ENCODE measurements at regions not wholly inside any gene's neighbourhood (a gene's known extent, or its start where the extent isn't known, plus 50 kb on each side); places are given as distances from the start of the nearest gene placed in this dataset.

DNA sequence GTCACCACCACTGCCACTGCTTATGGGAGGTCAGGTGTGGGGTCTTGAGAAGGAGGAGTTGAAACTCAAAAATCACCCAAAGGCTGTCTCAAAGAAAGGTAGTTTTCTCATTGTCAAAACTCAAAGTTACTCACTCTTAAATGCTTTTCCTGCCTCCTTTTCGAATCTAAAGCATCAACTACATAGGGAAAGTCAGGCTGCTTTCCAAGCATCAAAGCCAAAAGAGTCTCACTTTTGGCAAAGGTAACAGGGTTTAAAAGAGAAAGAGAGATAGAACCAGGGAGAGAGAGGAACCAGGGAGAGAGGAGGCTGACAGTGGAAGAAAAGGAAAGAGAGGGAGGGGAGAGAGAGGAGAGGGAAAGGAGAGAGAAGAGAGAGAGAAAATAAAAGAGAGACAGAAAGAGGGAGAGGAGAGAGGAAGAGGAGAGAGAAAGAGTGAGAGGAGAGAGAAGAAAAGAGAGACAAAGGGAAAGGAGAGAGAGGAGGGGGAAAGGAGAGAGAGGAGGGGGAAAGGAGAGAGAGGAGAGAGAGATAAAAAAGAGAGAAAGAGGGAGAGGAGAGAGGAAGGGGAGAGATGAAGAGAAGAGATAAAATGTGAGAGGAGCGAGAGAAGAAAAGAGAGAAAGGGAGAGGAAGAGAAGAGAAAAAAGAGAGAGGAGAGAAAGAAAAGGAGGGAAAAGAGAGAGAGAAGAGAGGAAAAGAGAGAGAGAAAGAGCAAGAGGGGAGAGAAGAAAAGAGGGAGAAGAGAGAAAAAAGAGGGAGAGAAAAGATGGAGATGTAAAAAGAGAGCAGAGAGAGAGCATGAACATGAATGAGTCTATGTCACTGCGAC lies 262.0 kb upstream of the TSHZ3 start:
- DNase-seq, result no peak

DNA sequence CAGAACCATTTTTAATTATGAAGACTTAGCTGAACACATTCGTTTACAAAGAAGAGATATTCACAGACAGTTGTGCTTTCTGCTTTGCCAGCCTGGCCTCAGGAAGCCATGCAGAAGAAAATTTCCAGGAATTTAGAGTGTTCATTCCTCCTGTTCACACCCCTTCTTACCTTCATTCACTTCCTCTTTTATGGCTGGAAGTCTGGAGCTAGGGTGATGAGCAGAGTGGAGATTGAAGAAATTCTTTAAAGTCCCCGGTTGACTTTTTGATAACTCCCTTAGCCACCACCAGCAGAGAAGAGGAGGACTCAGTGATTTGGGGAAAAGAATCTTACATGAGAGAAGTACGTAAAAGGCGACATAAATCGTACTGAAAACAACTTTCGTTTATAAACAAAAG lies 263.6 kb upstream of the TSHZ3 start:
- no peak for DNase-seq

- DNase-seq, result no peak
Observed at GRCh38 chr19:31613683-31614219, 264.5 kb upstream of the TSHZ3 start.

- no peak for DNase-seq
Observed at GRCh38 chr19:31616031-31616430, 266.8 kb upstream of the TSHZ3 start.

DNA sequence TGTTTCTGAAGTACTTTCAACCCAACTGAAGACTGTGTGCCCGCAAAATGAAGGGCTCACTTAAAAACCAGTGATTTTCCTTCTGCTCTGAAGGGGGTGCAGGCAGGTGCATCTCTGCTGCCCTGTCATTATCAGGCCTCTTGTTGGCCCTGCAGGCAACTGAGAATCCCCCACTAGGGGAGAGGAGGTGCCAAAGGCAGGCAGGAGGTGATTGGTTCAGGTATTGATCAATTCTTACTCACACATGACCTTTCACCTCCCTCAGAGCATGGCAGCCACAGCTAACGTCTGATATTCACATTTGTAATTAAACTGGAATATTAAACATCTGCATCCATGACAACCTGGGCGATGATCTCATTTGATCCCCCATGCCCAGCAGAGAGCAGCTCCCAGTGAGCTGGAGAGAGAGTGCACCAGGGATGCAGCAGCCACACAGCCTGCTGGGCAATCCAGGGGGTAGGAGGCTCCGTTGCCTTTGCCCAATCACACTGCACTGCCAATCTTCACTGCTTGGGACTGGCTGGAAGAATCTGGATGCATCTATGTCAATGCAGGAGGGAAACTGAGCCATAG lies 267.9 kb upstream of the TSHZ3 start:
- no peak for DNase-seq

GRCh38 chr19:31625056-31625455 lies 275.8 kb upstream of the TSHZ3 start:
- DNase-seq, result no peak

GRCh38 chr19:31625575-31625974 lies 276.3 kb upstream of the TSHZ3 start:
- DNase-seq, result no peak

- DNase-seq, result no peak
Observed at GRCh38 chr19:31626941-31627340, 277.7 kb upstream of the TSHZ3 start.

- DNase-seq, result no peak
Observed at GRCh38 chr19:31627620-31628365, 278.6 kb upstream of the TSHZ3 start.

GRCh38 chr19:31629579-31630363 lies 280.5 kb upstream of the TSHZ3 start:
- DNase-seq, result no peak

GRCh38 chr19:31633014-31633413 lies 283.8 kb upstream of the TSHZ3 start:
- DNase-seq, result no peak

DNA sequence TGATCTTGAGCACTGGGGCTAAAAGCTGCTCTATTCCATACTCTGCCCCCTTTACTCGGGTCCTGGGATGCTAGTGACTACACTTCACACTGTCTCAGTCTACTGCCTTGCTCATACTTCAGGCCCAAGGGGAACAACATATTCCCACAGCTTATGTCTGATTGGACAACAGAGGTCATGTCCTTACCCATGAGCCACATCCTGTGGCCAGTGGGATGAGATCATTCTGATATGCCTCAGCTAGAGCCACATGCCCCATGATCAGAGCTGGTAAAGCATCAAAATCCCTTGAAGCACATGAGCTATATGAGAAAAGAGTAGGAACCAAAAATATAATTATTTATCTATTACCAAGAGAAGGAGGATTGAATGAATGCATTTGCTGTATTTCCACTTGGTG lies 290.1 kb upstream of the TSHZ3 start:
- DNase-seq, result no peak

DNA sequence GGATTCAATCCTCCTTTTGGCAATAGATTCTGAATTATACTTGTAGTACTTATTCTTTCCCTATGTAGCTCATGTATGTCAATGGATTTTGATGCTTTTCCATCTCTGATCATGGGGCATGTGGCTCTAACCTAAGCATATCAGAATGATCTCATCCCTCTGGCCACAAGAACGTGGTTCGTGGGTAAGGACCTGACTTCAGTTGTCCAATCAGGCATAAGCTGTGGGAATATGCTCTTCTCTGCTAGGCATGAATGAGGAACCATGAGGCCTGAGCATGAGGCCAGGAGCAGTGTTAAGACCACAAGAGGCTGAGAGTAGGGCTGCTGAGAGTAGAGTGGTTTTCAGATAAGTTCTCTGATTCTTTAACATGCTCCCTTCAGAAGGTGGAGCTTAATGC lies 292.4 kb upstream of the TSHZ3 start:
- no peak for DNase-seq

DNA sequence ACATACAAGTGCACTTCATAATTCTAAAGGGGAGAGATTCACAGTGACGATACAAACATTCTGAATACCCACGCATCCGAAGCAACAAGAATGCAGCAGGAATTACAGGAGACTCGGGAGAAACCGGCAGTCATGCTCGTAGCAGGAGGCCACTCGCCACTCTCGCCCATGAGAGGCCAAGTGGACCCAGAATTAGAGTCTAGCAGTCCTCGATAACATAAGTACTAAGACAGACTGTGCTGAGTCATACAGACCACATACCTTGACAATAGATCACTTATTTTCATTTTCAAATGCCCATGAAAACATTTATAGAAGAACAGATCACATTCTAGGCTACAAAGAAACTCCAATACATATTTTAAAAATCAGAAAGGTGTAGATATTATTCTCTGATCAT lies 299.1 kb upstream of the TSHZ3 start:
- DNase-seq, result no peak

GRCh38 chr19:31656507-31656906 lies 307.3 kb upstream of the TSHZ3 start:
- no peak for DNase-seq

DNA sequence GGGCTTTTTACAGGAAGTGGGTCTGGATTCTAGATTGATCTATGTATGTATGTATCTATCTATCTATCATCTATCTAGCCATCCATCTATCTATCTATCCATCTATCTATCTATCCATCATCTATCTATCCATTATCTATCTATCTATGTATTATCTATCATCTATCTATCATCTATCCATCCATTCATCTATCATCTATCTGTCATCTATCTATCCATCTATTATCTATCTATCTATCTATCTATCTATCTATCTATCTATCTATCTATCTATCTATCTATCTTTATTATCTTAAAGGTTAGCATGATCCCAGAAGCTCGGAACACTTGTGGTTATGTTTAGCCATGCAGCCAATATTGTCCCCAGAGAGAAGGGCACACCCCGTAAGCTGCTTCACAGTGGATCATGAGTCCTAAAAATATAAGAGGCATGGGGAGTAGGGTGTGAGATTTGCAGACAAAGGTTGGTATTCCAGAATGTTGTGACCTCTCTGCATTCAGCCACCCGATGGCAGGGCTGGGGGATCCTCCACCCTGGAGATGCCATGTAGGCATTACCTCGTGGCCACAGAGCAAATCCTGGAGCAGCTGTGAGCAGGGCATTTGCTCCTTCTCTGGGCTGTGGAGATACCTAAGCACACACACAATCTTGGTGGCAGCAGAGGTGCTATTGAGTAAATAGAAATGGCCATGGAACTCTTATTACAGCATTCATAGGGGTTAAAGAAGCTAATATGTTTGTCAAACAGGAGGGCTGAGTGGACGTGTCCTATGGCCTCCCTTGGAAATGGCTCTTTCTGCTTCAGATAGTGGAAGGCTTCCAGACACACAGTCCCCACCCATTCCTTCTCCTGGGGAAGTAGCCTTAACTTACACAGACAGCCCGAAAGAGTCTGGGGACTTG lies 310.0 kb upstream of the TSHZ3 start:
- no peak for DNase-seq

DNA sequence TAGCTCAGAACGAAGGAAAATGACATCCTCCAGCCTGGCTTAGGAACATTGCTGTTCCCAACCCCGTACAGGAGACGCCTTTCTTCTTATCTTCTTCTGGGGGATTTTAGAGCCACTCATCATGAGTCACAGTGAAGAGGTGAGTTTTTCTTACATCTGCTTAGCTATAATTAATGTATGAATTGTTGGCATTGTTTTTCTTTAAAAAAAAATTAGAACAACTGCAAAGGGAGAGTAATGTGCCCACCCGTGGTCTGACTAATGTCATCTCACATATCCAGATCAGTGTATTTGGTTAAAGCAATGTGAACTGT lies 310.6 kb upstream of the TSHZ3 start:
- no peak for DNase-seq

DNA sequence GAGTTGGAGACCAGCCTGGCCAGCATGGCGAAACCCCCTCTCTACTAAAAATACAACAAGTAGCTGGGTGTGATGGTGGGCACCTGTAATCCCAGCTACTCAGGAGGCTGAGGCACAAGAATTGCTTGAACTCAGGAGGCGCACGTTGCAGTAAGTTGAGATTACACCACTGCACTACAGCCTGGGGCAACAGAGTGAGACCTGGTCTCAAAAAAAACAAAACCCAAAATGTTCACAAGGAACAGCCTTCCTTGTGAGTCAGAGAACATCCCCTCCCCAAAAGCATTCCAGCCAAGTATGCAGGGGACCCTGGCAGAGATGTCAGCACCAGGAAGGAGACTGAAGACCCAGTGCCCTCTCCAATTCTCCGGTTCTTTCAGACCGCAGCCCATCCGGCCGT lies 314.9 kb upstream of the TSHZ3 start:
- DNase-seq, result no peak

- no peak for DNase-seq
Observed at GRCh38 chr19:31664997-31665396, 315.8 kb upstream of the TSHZ3 start.

- DNase-seq, result no peak
Observed at GRCh38 chr19:31666126-31666525, 316.9 kb upstream of the TSHZ3 start.

- DNase-seq, result no peak
Observed at GRCh38 chr19:31667106-31667505, 317.9 kb upstream of the TSHZ3 start.

- DNase-seq, result no peak
Observed at GRCh38 chr19:31668921-31669320, 319.7 kb upstream of the TSHZ3 start.
